Fibroblast of skin of abdomen (primary cell): ENCODE measurements at regions not wholly inside any gene's neighbourhood (a gene's known extent, or its start where the extent isn't known, plus 50 kb on each side); places are given as distances from the start of the nearest gene placed in this dataset.
A peak's percentile ranks its signal among the peaks of the same experiment; 100 is the strongest.

Experiments used
- DNase-seq: peaks from one replicate; pipeline ENCODE4 v3.0.0-alpha.2; 2013

- DNase-seq, result no peak
These were observed 405.8 kb upstream of the ADAMTS16 start for GRCh38 chr5:4734348-4734747.

GRCh38 chr5:4735261-4735660, 404.9 kb upstream of the ADAMTS16 start:
- DNase-seq, result no peak

DNA sequence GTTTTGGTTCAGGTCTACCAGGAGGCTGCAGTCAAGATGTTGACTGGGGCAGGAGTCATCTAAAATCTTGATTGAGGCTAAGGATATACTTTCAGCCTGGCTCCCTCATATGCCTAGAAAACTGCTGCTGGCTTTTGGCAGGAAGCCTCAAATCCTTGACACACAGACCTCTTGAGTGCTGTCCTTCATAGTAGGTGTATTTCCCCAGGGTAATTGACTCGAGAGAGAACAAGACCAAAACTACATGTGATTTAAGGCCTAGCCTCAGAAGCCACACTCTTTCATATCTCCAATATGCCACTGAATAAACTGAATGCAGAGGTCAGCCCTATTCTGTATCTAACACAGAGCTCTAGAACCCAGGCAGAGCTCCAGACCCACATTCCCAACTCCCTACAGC, 402.3 kb upstream of the ADAMTS16 start:
- no peak for DNase-seq

- no peak for DNase-seq
These were observed 401.8 kb upstream of the ADAMTS16 start for GRCh38 chr5:4738298-4738697.

GRCh38 chr5:4740156-4740555, 400.0 kb upstream of the ADAMTS16 start:
- no peak for DNase-seq

DNA sequence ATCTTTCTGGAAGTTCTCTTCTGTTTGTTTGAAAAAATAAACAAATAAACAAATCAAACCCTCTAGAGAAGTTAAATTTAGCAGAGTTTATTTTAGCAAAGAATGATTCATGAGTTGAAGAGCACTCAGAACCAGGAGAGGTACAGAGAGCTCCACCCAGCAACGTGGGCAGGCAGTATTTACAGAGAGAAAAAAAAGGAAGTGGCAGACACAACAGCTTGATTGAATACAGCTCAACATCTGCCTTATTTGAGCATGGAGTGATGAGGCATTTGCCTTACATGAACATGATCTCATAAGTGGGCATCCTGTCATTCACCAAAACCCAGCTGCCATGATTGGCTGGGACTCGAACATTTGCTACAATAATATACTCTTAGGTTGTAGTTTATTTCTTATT, 381.6 kb upstream of the ADAMTS16 start:
- no peak for DNase-seq

- DNase-seq, result no peak
These were observed 381.1 kb upstream of the ADAMTS16 start for GRCh38 chr5:4758996-4759395.

GRCh38 chr5:4762316-4762715, 377.8 kb upstream of the ADAMTS16 start:
- DNase-seq, result no peak

- DNase-seq, result no peak
These were observed 374.7 kb upstream of the ADAMTS16 start for GRCh38 chr5:4765411-4765810.

- no peak for DNase-seq
These were observed 374.0 kb upstream of the ADAMTS16 start for GRCh38 chr5:4766101-4766500.

DNA sequence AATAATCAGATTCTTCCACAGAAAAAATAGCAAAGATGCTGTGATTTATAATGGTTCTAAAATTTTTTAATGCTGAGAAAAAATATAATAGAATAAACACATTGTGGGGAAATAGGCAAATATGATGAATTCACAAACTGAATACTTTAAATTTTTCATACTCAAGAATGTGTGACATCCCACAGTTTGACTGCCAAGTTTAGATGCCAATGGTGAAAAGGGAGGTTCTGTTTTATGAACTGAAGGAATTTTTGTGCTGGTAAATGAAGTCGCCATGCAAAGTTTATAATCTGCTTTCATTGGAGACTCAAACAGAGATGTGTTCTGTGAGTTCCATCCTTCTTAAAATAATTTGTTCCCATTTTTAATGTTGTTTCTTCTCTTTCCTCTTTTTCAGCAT, 367.5 kb upstream of the ADAMTS16 start:
- DNase-seq, result no peak

DNA sequence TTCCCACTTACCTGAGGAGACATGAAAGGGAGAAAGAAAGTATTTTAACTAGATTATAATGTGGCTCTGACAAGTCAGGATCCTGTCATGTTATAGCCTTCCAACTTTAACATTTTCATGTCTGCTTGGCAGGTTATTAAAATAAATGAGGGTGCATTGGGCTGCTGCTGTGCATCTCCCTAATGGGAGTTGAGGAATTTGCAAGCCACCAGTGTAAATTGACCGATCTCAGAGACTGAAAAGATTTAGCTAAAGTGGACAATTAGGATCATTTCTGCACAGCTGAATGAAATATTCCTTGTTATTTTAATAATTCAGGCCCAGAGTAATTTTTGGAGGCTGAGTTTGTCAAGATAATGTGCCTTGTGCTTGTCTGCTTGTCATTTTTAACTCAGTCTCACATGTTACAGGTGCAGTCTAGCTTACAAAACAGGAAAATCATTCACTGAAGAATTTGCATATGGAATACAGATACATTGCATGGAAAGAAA, 366.3 kb upstream of the ADAMTS16 start:
- DNase-seq, result no peak

DNA sequence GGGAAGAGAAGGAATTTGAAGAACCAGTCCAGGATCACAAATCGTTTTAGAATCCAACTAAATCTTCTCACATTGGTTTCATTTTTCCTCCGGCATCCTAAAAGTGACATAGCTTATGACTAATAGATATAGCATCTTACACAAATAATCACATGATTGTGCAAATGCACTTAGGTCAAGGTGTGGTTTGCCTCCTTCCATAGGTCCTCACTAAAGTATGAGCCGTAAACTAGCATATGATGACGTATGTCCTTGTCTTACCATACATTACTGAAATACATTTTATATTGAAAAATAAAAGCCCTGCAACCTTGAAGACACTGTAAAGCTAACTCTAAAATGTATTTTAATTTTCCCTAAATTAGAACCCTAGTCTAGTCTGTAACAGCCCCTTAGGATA, 362.7 kb upstream of the ADAMTS16 start:
- DNase-seq, result no peak

DNA sequence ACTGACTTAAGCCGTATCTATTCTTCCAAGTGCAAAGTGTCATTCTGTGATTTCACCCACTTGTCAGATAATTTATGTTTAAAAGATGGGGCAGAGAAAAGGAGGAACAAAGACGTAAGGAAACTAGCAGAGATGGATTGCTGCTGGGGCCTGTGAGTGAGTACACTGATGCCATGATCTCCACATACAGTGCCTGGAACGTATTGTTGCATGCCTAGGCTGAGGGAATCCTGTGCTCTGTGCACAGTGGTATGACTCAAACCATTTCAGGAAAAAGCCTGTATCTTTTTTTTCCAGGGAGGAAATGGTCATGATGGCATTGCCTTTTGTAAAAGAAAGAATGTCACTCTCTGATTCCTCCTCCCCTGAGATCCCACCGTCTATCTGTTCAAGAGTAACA, 359.5 kb upstream of the ADAMTS16 start:
- no peak for DNase-seq

DNA sequence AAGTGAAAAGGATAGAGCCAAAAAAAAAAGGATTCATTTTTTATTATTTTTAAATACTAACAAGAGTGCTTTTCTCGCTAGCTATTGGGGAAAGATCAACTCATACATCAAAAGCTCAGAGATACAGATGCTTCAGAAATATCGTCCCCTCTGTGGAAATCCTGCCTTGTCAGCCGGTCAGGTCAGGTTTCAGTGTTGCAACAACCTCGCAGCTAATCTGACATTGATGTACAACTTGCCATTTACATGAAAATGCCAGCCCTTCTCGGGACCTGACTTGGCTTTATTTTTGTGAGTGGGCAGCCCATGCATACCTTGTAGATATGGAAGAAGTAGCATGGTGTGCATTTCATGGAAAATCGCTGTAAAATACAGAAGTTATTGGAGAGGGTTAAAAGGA, 358.8 kb upstream of the ADAMTS16 start:
- no peak for DNase-seq

- DNase-seq, result no peak
These were observed 354.2 kb upstream of the ADAMTS16 start for GRCh38 chr5:4785971-4786370.

GRCh38 chr5:4797445-4797844, 342.7 kb upstream of the ADAMTS16 start:
- DNase-seq, result no peak

DNA sequence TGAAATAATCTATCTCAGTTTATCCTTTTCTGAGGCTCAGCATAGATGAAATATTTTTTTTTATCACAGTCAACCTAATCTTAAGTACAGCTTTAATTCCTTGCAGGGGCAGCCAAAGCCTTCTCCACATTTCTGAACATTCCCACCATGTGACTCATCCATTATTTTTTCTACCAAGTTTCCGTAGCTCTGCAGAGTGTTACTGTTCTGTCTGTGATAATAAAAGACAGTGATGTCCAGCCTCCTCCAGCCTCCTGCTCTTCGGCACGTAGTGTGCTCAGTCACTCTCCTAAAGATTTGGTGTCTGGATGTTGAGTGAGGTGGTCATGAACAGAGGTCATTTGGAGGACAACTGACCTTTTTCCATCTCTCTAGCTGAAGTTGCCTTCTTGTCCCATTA, 338.1 kb upstream of the ADAMTS16 start:
- DNase-seq, result peak; percentile 70

- DNase-seq, result no peak
These were observed 335.3 kb upstream of the ADAMTS16 start for GRCh38 chr5:4804691-4805360.

DNA sequence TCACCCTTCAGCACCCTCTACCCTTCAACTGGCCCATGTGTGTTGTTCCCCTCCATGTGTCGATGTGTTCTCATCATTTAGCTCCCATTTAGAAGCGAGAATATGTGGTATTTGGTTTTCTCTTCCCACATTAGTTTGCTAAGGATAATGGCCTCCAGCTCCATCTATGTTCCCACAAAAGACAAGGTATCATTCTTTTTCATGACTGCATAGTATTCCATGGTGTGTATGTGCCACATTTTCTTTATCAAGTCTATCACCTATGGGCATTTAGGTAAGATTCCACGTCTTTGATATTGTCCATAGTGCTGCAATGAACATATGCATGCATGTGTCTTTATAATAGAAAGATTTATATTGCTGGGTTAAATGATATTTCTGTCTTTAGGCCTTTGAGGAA, 325.1 kb upstream of the ADAMTS16 start:
- DNase-seq, result no peak

- DNase-seq, result no peak
These were observed 322.4 kb upstream of the ADAMTS16 start for GRCh38 chr5:4817767-4818166.

- DNase-seq, result no peak
These were observed 308.8 kb upstream of the ADAMTS16 start for GRCh38 chr5:4831325-4831724.

DNA sequence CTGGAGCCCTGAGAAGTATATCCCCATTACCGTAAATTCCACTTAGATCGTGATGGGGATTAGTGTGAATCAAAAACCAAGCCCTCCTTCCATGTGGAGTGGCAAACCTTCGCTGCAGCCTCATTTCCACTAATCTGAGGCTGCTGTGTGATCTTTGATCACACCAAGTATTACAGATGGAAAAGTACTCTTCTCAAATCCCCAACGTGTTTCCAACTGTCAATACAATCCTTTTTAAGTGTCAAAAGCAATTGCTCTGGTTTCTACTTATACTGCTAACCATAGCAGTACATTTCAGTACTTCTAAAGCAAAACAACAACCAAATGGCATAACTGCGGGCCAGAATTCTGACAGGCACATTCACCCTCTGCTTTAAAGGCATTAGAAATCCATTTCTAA, 307.7 kb upstream of the ADAMTS16 start:
- no peak for DNase-seq

- DNase-seq, result no peak
These were observed 306.9 kb upstream of the ADAMTS16 start for GRCh38 chr5:4833104-4833738.
